HG03139 (cell line): ENCODE measurements at regions not wholly inside any gene's neighbourhood (a gene's known extent, or its start where the extent isn't known, plus 50 kb on each side); places are given as distances from the start of the nearest gene placed in this dataset.
"Not testable (repeated sequence)": the region's sequence is repeated elsewhere in the genome, so short reads cannot be mapped to it uniquely, and the experiment has no call there.

Experiments used
- ATAC-seq: cut with Tn5 transposase; IDR thresholded peaks from one replicate; pipeline ENCODE4 v1.9.1; 2021; ENCODE audit not compliant: unreplicated experiment

GRCh38 chr12:94817695-94818075, 167.3 kb upstream of the TMCC3 start:
- ATAC-seq = peak; percentile 35

DNA sequence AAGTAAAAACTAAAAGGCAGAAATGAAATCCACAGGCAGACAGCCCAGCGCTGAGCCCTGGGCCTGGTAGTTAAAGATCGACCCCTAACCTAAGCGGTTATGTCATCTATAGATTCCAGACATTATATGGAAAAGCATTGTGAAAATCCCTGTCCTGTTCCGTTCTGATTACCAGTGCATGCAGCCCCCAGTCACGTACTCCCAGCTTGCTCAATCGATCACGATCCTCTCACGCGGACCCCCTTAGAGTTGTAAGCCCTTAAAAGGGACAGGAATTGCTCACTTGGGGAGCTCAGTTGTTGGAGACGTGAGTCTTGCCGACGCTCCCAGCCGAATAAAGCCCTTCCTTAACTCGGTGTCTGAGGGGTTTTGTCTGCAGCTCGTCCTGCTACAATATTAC, 166.8 kb upstream of the TMCC3 start:
- not testable (repeated sequence) for ATAC-seq

- ATAC-seq = not testable (repeated sequence)
Measured at GRCh38 chr12:94816746-94817145, 166.4 kb upstream of the TMCC3 start.

GRCh38 chr12:94815958-94816357, 165.6 kb upstream of the TMCC3 start:
- no peak for ATAC-seq

DNA sequence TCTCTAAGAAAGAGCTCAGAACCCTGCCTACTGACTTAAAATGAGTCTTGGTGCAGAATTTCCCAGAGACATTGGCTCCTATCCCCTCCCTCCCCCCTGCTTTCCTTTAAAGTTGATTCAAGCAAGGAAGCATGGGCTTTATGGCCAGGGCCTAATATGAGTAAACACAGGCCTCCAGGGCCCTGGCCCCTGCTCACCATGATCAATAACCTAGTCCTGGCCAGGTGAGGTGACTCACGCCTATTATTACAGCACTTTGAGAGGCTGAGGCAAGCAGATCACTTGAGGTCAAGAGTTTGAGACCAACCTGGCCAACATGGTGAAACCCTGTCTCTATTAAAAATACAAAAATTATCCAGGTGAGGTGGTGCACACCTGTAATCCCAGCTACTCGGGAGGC, 165.1 kb upstream of the TMCC3 start:
- ATAC-seq = no peak

GRCh38 chr12:94813314-94813713, 163.0 kb upstream of the TMCC3 start:
- ATAC-seq = no peak

DNA sequence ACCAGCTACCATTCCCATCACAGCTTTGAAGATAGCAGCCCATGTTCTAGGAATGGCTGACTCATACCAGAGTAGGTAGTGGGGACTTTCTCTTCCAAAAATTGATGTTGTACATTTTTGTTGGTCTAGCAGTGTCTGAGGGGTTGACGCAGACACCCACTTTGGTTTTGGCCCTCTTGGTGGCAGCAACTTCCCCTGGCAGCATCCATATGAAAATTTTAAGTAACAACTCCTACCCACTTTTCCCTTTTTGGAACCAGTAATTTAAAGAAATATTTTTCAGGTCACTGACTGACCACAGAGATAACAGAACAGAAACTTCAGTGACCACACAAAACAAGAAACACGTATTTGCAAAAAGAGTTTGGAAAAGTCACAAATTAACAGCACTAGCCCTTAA, 162.0 kb upstream of the TMCC3 start:
- ATAC-seq = no peak

DNA sequence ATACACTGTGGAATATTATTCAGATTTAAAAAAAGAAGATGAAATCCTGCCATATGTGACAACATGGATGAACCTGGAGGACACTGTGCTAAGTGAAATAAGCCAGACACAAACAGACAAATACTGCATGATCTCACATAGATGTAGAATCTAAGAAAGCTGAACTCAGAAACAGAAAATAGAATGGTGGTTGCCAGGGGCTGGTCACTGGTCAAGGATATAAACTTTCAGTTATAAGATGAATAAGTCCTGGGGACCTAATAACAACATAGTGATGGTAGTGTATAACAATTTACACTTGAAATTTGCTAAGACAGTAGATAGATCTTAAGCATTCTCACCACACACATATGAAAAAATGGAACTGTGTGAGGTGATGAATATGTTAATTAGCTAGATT, 161.3 kb upstream of the TMCC3 start:
- ATAC-seq = no peak

GRCh38 chr12:94807951-94808350, 157.6 kb upstream of the TMCC3 start:
- no peak for ATAC-seq

- ATAC-seq = no peak
Measured at GRCh38 chr12:94806617-94807016, 156.3 kb upstream of the TMCC3 start.

- ATAC-seq = no peak
Measured at GRCh38 chr12:94805749-94806529, 155.6 kb upstream of the TMCC3 start.

GRCh38 chr12:94803939-94804338, 153.6 kb upstream of the TMCC3 start:
- ATAC-seq = no peak

DNA sequence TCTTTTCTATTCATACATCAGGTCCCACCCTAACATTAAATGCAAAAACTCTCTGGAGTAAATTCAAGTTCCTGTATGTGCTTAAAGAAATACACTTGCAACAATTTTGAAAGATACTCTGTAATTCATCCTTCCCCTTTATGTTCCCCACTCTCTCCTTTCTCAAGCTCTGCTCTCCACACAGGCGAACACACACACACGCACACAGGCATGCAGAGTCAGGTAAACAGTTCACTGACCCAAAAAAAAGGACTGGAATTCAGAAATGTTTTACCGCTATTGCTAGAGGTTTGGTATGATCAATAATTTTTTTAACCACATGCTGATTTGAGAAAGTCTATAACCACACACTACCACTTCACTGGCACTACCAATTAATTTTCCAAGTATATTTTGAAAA, 152.4 kb upstream of the TMCC3 start:
- no peak for ATAC-seq

DNA sequence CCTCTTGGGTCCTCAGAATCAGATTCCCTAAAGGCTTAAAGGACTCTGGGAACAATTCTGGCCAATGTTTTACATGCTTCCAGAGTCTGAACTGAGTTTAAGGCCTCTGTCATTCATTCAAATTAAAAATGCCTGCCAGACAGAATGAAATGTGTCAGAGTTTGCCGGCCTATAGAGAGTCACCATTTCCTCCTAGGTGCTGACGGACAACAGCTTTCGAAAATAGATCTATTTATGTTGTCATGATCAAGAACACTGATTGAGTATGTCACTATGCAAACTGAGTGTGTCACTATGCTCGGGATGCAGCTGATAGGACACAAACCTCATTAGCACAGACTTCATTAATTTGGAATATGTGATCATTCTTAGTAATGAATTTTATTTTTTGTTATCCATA, 151.4 kb upstream of the TMCC3 start:
- ATAC-seq = no peak

- ATAC-seq = no peak
Measured at GRCh38 chr12:94799136-94799535, 148.8 kb upstream of the TMCC3 start.

DNA sequence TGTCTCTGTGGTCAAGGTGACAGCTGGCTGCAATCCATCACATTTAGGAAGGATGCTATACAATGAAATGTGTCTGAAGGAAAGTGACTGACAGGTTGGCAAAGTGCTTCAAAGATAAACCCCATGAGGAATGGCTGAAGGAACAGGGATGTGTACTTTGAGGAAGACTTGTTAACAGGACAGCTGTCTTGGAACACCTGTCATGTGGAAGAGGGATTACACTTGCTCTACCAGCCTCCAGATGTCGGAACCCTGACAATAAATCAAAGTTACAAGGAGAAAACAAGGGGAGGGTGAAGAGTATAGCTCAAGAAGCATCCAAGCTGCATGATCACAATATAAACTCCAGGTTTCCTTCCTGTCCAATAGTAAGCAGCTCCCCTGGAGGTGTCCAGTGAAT, 147.8 kb upstream of the TMCC3 start:
- no peak for ATAC-seq

DNA sequence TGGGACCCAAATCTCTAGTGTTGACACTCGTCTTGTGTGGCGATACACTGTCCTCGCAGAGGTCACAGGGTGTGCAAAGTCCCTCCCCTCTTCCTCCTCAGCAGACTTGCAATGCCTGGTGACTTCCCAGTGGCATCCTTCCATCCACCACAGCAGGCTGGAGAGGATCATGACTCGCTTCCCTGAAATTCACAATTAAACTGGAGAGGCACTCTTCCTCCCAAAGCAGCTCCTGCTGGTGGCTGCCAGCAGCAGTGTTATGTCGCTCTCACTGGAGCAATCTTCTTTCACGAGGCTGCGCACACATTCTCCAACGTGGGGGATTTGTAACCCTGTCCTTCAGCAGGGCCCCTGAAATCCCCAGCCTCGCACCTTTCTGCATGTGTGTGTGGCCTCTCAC, 145.2 kb upstream of the TMCC3 start:
- no peak for ATAC-seq

DNA sequence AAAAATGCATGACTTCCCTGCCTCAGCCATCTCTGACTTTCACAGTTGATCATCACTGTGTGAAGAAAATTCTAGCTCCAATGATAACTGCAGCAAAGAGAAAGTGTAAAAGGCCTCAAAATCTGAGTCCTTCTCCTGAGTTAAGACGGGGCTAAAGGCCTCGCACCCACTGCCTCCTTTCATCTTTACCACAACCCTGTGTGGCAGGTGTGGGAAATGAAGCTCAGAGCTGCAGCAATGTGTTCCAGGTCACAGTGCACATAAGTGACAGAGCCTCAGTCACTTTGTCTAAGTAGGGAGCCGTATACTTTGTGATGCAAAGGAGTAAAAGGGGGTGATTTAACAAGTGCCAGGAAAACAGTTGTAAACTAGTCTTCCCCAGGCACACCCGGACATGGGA, 144.7 kb upstream of the TMCC3 start:
- no peak for ATAC-seq

- ATAC-seq = no peak
Measured at GRCh38 chr12:94793191-94793595, 142.8 kb upstream of the TMCC3 start.

- no peak for ATAC-seq
Measured at GRCh38 chr12:94792693-94793092, 142.3 kb upstream of the TMCC3 start.

DNA sequence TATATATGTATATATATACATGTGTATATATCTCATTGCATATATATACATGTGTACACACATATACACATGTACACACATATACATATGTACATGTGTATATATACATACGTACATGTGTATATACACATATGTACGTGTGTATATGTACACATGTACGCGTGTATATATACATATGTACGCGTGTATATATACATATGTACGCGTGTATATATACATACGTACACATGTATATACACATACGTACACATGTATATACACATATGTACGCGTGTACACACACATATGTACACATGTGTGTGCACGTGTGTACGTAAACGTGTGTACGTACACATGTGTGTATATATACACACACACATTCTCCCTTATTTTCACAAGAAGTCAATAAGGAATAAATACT, 141.6 kb upstream of the TMCC3 start:
- ATAC-seq = no peak

GRCh38 chr12:94790825-94791224, 140.5 kb upstream of the TMCC3 start:
- ATAC-seq = no peak

GRCh38 chr12:94790370-94790769, 140.0 kb upstream of the TMCC3 start:
- no peak for ATAC-seq
